ENCODE measurements at regions not wholly inside any gene's neighbourhood (a gene's known extent, or its start where the extent isn't known, plus 50 kb on each side); places are given as distances from the start of the nearest gene placed in this dataset.

DNA sequence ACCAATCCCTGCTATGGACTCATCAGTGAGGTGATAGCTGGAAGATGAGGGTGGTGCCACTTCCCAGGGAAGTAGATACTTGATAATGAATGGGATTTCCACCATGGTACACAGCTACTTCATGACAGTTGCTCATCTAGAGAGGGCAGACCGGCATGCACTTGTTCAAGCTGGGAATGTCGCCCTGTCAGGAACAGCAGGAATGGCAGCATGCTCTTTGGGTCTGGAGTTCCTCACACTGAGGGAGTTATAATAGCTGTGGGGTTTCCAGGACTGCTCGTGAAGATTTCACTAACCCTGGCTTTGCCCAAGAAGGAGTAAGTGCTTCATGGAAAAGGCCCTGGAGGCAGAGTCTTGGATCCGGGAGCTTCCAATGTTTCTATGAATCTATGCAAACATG, 129.2 kb downstream of the PSMG1 start:
- no peak for DNase-seq (ENCODE audit: low read depth)

- no peak for DNase-seq (ENCODE audit: low read depth)
These were observed 130.1 kb downstream of the PSMG1 start for GRCh38 chr21:39053126-39053525.

DNA sequence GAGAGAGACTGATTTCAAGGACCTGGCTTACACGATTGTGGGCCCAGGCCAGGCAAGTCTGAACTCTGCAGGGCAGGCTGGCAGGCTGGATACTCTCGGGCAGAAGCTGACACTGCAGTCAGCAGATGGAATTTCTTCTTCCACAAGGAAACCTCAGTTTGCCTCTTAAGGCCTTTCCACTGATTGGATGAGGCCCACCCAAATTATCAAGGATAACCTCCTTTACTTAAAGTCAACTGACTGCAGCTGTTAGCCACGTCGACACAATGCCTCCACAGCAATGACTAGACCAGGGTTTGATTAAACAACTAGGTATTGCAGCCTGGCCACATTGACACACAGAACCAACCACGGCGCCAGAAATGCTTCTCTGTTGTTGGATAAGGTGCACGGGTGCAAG, 130.5 kb downstream of the PSMG1 start:
- DNase-seq (ENCODE audit: low read depth), result no peak

DNA sequence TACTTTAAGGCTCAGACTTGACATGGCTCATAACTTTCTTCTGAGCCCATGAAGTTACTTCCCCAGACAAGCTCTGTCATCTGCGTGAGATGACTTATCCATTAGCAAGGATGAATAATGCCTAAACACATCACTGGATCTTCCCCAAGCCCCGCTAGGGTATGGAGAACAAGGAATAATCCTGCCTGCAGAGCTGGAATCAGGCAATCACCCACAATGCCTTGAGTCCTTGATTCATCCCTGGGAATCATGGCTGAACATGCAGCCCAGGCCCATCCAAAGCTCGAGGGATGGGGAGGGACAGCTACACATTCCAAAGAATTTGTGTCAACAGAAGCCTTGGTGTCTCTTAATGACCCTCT, 131.7 kb downstream of the PSMG1 start:
- DNase-seq (ENCODE audit: low read depth), result peak; percentile 9

DNA sequence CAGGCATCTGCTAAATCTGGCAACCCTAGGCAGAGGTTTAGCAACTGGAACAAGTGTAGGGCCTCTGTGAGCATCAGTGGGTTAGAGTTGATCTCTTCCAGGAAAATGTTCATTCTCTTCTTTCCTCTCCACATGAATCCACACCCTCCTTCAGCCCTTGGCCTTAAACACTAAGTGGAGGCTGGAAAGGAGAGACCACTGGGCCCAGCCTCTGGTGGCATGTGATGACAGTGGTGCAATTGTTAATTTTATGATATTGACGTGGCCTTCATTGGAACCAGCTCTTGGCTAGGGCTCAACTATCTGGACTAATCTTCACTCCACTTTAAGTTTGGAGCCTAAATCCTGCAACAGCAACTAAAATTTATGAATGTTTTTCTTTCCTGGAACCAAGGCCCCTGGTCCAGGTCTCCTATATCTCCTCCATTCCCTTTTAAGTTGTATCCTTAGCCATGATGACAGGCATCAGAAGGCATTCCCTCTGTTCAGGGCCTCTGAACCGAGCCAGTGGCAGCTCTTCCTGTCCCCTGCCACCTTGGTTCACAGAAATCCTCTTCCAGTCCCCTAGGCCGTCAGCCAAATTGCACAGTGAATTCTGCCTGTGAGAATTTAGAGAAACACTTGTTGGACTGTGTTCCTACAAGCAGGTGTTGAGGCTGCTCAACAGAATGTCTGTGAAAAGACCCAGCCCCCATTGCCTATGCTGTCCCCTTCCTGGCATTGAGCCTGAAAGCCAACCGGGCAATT, 132.2 kb downstream of the PSMG1 start:
- no peak for DNase-seq (ENCODE audit: low read depth)

GRCh38 chr21:39048574-39048973, 134.7 kb downstream of the PSMG1 start:
- peak; percentile 73 for DNase-seq (ENCODE audit: low read depth)

GRCh38 chr21:39048064-39048463, 135.2 kb downstream of the PSMG1 start:
- peak; percentile 82 for DNase-seq (ENCODE audit: low read depth)

GRCh38 chr21:39047046-39047445, 136.2 kb downstream of the PSMG1 start:
- no peak for DNase-seq (ENCODE audit: low read depth)

DNA sequence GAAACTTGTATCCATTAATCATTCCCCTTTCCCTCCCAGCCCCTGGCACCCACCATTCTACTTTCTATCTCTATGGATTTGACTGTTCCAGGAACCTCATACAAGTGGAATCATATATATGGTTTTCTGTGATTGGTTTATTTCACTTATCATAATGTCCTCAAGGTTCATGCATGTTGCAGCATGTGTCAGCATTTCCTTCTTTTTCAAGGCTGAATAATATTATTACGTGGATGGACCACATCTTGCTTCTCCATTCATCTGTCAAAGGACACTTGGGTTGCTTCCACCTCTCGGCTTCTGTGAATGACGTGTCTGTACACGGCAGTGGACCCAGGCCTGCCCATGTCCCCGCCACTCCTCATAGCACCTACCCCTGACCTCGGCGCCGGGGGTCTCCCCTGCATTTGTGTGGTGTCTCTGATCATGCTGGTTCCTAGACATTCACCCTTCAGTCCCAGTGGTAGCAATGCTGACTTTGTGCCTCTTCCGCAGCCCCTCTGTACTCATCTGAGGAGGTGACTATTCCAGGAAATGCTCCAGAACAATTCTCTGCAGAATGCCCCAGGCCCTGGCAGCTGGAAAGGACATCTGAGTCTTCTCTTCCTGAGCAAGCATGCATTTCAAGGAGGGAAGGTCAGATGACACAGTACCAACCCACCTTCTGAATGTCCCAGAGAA, 136.9 kb downstream of the PSMG1 start:
- no peak for DNase-seq (ENCODE audit: low read depth)

DNA sequence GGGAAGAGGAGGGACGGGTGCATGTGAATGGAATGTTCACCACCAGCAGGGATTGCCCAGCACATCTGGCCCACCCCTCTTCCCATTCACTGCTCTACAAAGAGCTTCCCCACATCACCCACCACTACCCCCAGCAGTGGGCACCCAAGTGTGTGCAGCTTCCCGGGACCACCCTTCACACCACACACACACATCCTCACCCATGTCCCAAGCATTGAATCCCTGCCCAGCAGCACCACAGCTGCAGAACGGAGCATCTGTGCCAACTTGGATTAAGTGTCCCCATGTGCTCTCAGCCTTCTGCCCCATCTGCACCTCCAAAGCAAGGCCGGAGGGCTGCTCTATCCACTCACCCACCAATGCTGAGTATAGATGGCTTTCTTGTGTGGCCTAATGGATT, 141.4 kb downstream of the PSMG1 start:
- DNase-seq (ENCODE audit: low read depth), result no peak

GRCh38 chr21:39040494-39041110, 142.6 kb downstream of the PSMG1 start:
- no peak for DNase-seq (ENCODE audit: low read depth)

DNA sequence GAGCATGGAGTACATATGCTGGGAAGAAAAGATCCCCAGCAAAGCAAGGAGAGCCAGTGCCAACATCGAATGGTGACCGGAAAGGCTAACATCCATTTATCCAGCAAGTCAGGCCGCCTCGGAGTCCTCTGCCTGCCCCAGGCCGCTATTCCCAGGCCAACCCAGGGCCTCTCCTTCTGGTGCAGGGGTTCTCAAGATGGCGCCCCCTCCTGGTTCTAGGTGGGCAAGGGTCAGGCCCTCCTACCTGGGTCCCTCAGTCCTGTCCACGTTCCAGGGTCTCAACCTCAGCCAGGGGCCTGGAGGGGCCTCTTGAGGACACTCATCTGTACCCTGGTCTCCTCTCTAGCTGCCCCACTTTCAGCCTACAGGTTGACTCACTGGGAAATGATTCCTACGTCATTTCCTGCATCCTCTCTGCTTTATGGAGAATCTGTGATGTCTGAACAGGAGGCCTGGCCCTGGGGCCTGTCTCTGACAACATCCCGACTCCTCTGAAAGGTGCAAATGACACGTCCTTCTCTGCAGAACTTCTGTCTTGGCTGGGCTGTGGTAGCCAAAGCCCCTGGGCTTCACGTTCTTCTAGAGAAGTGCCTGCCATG, 145.3 kb downstream of the PSMG1 start:
- DNase-seq (ENCODE audit: low read depth), result peak; percentile 22

GRCh38 chr21:39036581-39036980, 146.7 kb downstream of the PSMG1 start:
- no peak for DNase-seq (ENCODE audit: low read depth)

GRCh38 chr21:39034590-39035536, 148.4 kb downstream of the PSMG1 start:
- DNase-seq (ENCODE audit: low read depth), result no peak

- DNase-seq (ENCODE audit: low read depth), result no peak
These were observed 149.2 kb downstream of the PSMG1 start for GRCh38 chr21:39033878-39034589.

DNA sequence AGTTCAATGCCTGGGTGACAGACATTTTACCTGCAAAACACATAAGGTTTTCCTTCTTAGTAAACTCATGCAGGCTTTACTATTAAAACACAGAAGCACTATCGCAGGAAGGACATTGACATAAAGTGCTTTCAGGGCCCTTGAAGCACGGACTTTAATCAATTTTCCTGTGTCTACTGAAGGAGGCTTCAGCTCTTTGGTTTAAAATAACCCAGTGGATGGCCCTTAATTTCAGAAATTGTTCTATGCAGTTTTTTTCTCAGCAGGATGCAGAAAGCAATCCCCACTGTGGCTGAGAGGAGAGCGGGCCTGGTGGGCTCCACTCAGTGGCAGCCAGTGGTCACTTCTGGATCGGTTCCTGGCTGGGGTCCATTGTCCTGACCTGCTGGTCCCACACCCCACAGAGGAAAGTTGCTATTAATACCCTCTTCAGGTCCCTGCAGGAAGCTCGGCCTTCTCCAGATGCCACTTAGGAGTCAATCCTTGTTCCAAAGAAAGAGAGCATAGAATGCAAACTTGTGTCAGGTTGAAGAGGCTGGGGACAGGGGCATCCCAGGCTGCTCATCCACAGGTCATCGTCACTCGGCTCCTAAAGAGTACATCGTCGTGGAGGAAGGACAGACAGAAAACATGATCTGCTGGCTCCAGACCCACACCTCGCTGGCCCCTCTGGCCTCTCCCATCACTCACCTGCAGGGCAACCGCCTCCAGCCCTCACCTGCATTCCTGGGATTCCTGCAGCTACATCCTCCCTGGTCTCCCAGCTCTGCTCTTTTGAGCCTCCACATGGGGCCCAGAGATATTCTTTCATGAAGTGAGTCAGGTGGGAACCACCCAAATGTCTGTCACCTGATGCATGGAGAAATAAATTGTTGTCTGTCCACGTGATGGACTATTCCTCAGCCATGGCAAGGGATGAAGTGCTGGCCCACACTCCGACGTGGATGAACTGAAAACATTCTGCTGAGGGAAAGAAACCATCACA, 153.1 kb downstream of the PSMG1 start:
- DNase-seq (ENCODE audit: low read depth), result no peak

DNA sequence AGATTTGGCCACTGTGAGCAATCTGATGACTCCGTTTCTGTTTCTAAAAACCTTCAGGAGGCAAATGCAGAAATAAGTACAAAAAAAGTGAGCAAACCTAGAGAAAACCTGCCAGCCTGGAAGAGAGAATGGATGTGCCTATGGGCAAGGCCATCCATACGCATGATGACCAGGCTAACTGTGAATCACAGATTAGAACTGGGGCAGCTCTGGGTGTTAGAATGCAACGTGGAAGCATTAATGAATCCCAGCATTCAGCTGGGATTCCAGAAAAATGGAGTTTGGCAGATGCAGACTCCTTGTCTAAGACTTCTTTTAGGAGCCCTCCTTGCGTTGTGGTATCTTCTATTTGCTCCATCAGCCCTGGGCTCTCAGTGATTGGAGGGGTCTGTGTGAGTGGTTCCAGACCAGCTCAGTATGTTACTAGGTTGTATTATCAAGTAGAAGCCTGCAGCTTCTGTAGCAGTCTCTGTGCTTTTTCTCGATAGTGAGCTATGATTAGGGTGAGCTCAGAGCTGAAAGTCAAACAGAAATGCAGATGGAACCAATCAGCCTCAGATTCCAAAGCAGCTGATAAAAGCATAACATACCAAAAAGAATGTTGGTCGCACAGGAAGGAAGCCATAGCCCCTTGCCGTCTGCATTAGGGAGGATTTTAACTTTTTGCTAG, 154.0 kb downstream of the PSMG1 start:
- no peak for DNase-seq (ENCODE audit: low read depth)

DNA sequence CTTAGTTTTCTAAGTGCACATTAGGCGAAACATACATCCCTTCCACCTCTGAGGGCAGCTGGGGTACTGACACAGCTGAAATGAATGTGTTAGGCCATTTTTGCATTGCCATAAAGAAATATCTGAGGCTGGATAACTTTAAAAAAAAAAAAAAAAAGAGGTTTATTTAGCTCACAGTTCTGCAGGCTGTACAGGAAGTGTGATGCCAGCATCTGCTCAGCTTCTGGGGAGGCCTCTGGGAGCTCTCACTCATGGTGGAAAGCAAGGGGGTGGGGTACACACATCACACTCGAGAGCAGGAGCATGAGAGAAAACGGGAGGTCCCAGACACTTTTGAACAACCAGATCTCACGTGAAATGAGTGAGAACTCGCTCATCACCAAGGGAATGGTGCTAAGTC, 158.1 kb downstream of the PSMG1 start:
- DNase-seq (ENCODE audit: low read depth), result no peak

DNA sequence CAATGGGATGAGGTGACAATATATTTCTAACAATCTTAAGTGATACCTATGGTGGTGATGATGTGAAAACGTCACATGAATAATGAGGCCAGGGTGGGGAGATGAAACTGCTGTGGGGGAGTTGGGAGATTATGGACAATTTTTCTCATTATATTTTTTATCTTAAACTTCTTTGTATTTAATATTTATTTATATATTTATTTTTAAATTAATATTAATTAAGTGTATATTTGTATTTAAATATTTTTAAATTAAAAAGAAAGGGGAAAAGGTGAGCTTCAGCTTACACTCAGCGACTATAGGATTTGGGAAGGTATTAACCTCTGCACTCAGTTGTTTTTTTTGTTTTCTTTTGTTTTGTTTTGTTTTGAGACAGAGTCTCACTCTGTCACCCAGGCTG, 158.7 kb downstream of the PSMG1 start:
- DNase-seq (ENCODE audit: low read depth), result no peak

All from amniotic epithelial cell (primary cell).